H9 (cell line): ENCODE measurements at regions not wholly inside any gene's neighbourhood (a gene's known extent, or its start where the extent isn't known, plus 50 kb on each side); places are given as distances from the start of the nearest gene placed in this dataset.

Experiments used
- DNase-seq: peaks from one replicate; pipeline ENCODE4 v3.0.0-alpha.2; 2017
- H2AFZ ChIP-seq: one replicate; pipeline ENCODE4 v1.6.1; 2013; ENCODE audit warnings: mild to moderate bottlenecking, low read length, control low read depth, moderate library complexity
- H2AK5ac ChIP-seq: 2 replicates; pipeline ENCODE4 v1.6.1; 2013; ENCODE audit warnings: low read length, control low read depth, mixed read lengths; ENCODE audit not compliant: insufficient read length
- H2BK120ac ChIP-seq: one replicate; pipeline ENCODE4 v1.6.1; 2013; ENCODE audit warnings: low read depth, mild to moderate bottlenecking, low read length, control low read depth, inconsistent platforms; ENCODE audit not compliant: poor library complexity, severe bottlenecking
- H2BK12ac ChIP-seq: 2 replicates; pipeline ENCODE4 v1.6.1; 2013; ENCODE audit warnings: low read length, control low read depth, mixed read lengths, low read depth; ENCODE audit not compliant: insufficient read length
- H2BK15ac ChIP-seq: 2 replicates; pipeline ENCODE4 v1.6.1; 2013; ENCODE audit warnings: low read depth, low read length, control low read depth
- H2BK20ac ChIP-seq: one replicate; pipeline ENCODE4 v1.6.1; 2013; ENCODE audit warnings: low read depth, mild to moderate bottlenecking, low read length, control low read depth, inconsistent platforms; ENCODE audit not compliant: poor library complexity, severe bottlenecking
- H2BK5ac ChIP-seq: 2 replicates; pipeline ENCODE4 v1.6.1; 2013; ENCODE audit warnings: low read length, control low read depth, mixed read lengths; ENCODE audit not compliant: insufficient read length
- H3K14ac ChIP-seq: 2 replicates; pipeline ENCODE4 v1.6.1; 2013; ENCODE audit warnings: low read length, control low read depth; ENCODE audit not compliant: insufficient read depth
- H3K18ac ChIP-seq: 2 replicates; pipeline ENCODE4 v1.6.1; 2013; ENCODE audit warnings: low read depth, mild to moderate bottlenecking, mixed read lengths, low read length, control low read depth; ENCODE audit not compliant: insufficient read length
- H3K23ac ChIP-seq: 2 replicates; pipeline ENCODE4 v1.6.1; 2013; ENCODE audit warnings: low read length, control low read depth, mixed read lengths, low read depth; ENCODE audit not compliant: insufficient read length
- H3K23me2 ChIP-seq: 2 replicates; pipeline ENCODE4 v1.6.1; 2013; ENCODE audit warnings: low read depth, mild to moderate bottlenecking, mixed read lengths, low read length, control low read depth; ENCODE audit not compliant: insufficient read length, poor library complexity, severe bottlenecking
- H3K27ac ChIP-seq: 2 replicates; pipeline ENCODE4 v1.5.1; 2013; ENCODE audit warnings: low read length, control low read depth, mixed read lengths, low read depth; ENCODE audit not compliant: insufficient read length
- H3K27me3 ChIP-seq: 2 replicates; pipeline ENCODE4 v1.6.1; 2013; ENCODE audit warnings: low read length, control low read depth, inconsistent platforms; ENCODE audit not compliant: insufficient read depth
- H3K4ac ChIP-seq: 2 replicates; pipeline ENCODE4 v1.6.1; 2013; ENCODE audit warnings: low read depth, mild to moderate bottlenecking, control low read depth, inconsistent platforms, low read length, moderate library complexity
- H3K4me1 ChIP-seq: 2 replicates; pipeline ENCODE4 v1.6.1; 2013; ENCODE audit warnings: low read length, control low read depth, inconsistent platforms; ENCODE audit not compliant: insufficient read depth
- H3K4me2 ChIP-seq: 2 replicates; pipeline ENCODE4 v1.6.1; 2013; ENCODE audit warnings: low read length, control low read depth, mixed read lengths; ENCODE audit not compliant: insufficient read length, insufficient read depth
- H3K56ac ChIP-seq: 2 replicates; pipeline ENCODE4 v1.6.1; 2013; ENCODE audit warnings: low read depth, mild to moderate bottlenecking, mixed read lengths, low read length, control low read depth; ENCODE audit not compliant: insufficient read length
- H3K79me1 ChIP-seq: 2 replicates; pipeline ENCODE4 v1.6.1; 2013; ENCODE audit warnings: low read depth, mild to moderate bottlenecking, moderate library complexity, low read length, control low read depth, inconsistent platforms; ENCODE audit not compliant: insufficient read depth, poor library complexity, severe bottlenecking
- H3K79me2 ChIP-seq: 2 replicates; pipeline ENCODE4 v1.6.1; 2013; ENCODE audit warnings: low read length, control low read depth, inconsistent platforms; ENCODE audit not compliant: insufficient read depth
- H3K9ac ChIP-seq: 2 replicates; pipeline ENCODE4 v1.6.1; 2013; ENCODE audit warnings: low read length, control low read depth, mixed read lengths; ENCODE audit not compliant: insufficient read length; ENCODE audit errors: extremely low read depth
- H3K9me3 ChIP-seq: one replicate; pipeline ENCODE4 v1.6.1; 2013; ENCODE audit warnings: low read depth, low read length, inconsistent platforms; ENCODE audit not compliant: control insufficient read depth
- H3T11ph ChIP-seq: one replicate; pipeline ENCODE4 v1.6.1; 2013; ENCODE audit warnings: mild to moderate bottlenecking, low read length, control low read depth, inconsistent platforms
- H4K20me1 ChIP-seq: one replicate; pipeline ENCODE4 v1.6.1; 2013; ENCODE audit not compliant: control insufficient read depth, insufficient read length, insufficient read depth
- H4K5ac ChIP-seq: 2 replicates; pipeline ENCODE4 v1.6.1; 2013; ENCODE audit warnings: low read depth, mild to moderate bottlenecking, mixed read lengths, low read length, control low read depth; ENCODE audit not compliant: insufficient read length
- H4K8ac ChIP-seq: replicated peaks from 2 replicates; pipeline ENCODE4 v1.6.1; 2013; ENCODE audit warnings: low read length, control low read depth, mixed read lengths, low read depth; ENCODE audit not compliant: insufficient read length
- H4K91ac ChIP-seq: 2 replicates; pipeline ENCODE4 v1.6.1; 2013; ENCODE audit warnings: low read depth, mild to moderate bottlenecking, moderate library complexity, mixed read lengths, low read length, control low read depth; ENCODE audit not compliant: insufficient read length
- H3K27ac Mint-ChIP-seq, 3 experiments: 2 replicates in 2 of 3; 3 replicates in 1 of 3; pipeline ENCODE4 v1.8.0; 2020 to 2021; ENCODE audit warnings: mixed read lengths in 3 of 3, mild to moderate bottlenecking in 1 of 3, moderate library complexity in 1 of 3
- H3K27me3 Mint-ChIP-seq: 2 replicates; pipeline ENCODE4 v1.8.0; 2021; ENCODE audit warnings: low read depth, mild to moderate bottlenecking, moderate library complexity, mixed read lengths
- H3K36me3 Mint-ChIP-seq, 3 experiments: 2 replicates in 2 of 3; 3 replicates in 1 of 3; pipeline ENCODE4 v1.8.0; 2020 to 2021; ENCODE audit warnings: low read depth in 3 of 3, mixed read lengths in 3 of 3; ENCODE audit not compliant: insufficient read depth in 1 of 3
- H3K4me1 Mint-ChIP-seq, 2 experiments: 2 replicates each; pipeline ENCODE4 v1.8.0; 2020; ENCODE audit warnings: mixed read lengths in 2 of 2
- H3K4me3 Mint-ChIP-seq, 2 experiments: 2 replicates in 1 of 2; 3 replicates in 1 of 2; pipeline ENCODE4 v1.8.0; 2020 to 2021; ENCODE audit warnings: mild to moderate bottlenecking in 2 of 2, mixed read lengths in 2 of 2, moderate library complexity in 1 of 2
- H3K9me3 Mint-ChIP-seq, 2 experiments: 2 replicates in 1 of 2; 3 replicates in 1 of 2; pipeline ENCODE4 v1.8.0; 2020; ENCODE audit warnings: mild to moderate bottlenecking in 2 of 2, mixed read lengths in 2 of 2, moderate library complexity in 1 of 2
- WGBS: extraction: QIAGEN DNeasy Blood & Tissue Kit; methylation state at CpG from one replicate; pipeline ENCODE4 v1.1.7; 2013; ENCODE audit warnings: missing lambda C conversion rate, low lambda C conversion rate, mixed read lengths; ENCODE audit not compliant: insufficient read length; ENCODE audit errors: extremely low coverage; 5-methylcytosine and 5-hydroxymethylcytosine counted together
- TF ChIP-seq, protein P1 (sequence below): fragments of 200-600 bp; sonication (generic); conservative IDR thresholded peaks from 3 replicates; pipeline ENCODE4 v1.8.0; 2021; ENCODE audit warnings: antibody characterized with exemption, mild to moderate bottlenecking

DNA sequence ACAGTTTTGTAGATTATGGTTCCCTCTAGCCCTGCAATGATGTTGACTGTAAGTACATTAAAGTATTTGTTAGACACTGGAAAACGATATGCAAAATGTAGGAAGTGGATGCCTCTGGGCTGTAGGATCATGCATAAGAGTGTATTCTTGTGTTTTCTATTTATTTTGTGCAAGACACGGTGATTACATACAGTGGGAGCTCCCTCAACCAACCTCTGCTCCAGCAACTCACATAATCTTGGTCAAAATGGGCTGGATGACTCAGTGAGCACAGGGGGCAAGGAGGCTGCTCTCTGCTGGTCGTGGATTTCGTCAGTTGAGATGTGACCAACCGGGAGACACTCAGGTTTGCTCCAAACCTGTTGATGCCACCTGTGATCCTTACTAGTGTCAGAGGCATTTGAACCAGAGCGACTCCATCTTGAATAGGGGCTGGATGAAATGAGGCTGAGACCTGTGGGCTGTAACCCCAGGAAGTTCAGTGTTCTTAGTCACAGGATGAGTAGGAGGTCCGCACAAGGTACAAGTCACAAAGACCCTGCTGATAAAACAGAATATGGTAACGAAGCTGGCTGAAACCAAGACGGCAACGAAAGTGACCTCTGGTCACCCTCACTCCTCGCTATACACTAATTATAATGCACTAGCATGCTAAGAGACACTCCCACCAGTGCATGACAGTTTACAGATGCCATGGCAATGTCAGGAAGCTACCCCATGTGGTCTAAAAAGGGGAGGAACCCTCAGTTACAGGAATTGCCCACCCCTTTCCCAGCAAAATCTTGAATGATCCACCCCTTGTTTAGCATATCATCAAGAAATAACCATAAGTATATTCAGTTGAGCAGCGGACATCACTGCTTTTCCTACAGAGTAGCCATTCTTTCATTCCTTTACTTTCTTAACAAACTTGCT, 56.4 kb upstream of the FAM20C start:
- no peak overlapping the region for H2AFZ ChIP-seq
- no peak overlapping the region for H3K27ac ChIP-seq
- no peaks in the 10 kb centered on the region; a peak in 2 of 7 replicates for H3K36me3 Mint-ChIP-seq
- no peak overlapping the region for H3K18ac ChIP-seq
- no peak overlapping the region for H2BK20ac ChIP-seq
- no peak overlapping the region for H3K4me3 Mint-ChIP-seq
- H4K8ac ChIP-seq = no peak overlapping the region
- H2BK15ac ChIP-seq = no peak overlapping the region
- H3K27me3 Mint-ChIP-seq = peaks cover 10% of the 10 kb centered on the region
- TF ChIP-seq, protein P1, sequence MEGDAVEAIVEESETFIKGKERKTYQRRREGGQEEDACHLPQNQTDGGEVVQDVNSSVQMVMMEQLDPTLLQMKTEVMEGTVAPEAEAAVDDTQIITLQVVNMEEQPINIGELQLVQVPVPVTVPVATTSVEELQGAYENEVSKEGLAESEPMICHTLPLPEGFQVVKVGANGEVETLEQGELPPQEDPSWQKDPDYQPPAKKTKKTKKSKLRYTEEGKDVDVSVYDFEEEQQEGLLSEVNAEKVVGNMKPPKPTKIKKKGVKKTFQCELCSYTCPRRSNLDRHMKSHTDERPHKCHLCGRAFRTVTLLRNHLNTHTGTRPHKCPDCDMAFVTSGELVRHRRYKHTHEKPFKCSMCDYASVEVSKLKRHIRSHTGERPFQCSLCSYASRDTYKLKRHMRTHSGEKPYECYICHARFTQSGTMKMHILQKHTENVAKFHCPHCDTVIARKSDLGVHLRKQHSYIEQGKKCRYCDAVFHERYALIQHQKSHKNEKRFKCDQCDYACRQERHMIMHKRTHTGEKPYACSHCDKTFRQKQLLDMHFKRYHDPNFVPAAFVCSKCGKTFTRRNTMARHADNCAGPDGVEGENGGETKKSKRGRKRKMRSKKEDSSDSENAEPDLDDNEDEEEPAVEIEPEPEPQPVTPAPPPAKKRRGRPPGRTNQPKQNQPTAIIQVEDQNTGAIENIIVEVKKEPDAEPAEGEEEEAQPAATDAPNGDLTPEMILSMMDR = no peak
- DNase-seq = no peak
- H4K5ac ChIP-seq = no peak overlapping the region
- H3K79me1 ChIP-seq = no peaks in the 10 kb centered on the region
- peaks cover 15 to 21% of the 10 kb centered on the region in 2 experiments for H3K4me1 Mint-ChIP-seq
- peaks cover 4% of the 10 kb centered on the region for H3K23me2 ChIP-seq
- no peaks in the 10 kb centered on the region for H4K20me1 ChIP-seq
- no peak overlapping the region for H3K4me2 ChIP-seq
- H3K23ac ChIP-seq = no peak overlapping the region
- no peak overlapping the region for H2BK120ac ChIP-seq
- no peak overlapping the region for H3K56ac ChIP-seq
- H4K91ac ChIP-seq = no peak overlapping the region
- no peak overlapping the region for H3K4ac ChIP-seq
- H2BK5ac ChIP-seq = no peak overlapping the region
- no peaks in the 10 kb centered on the region for H3K9me3 Mint-ChIP-seq
- peak overlapping the region in 1 of 3 experiments; percentile 20; a peak in 1 of 7 replicates for H3K27ac Mint-ChIP-seq
- H2BK12ac ChIP-seq = no peak overlapping the region
- H3K4me1 ChIP-seq = no peaks in the 10 kb centered on the region
- no peaks in the 10 kb centered on the region for H3K79me2 ChIP-seq
- no peaks in the 10 kb centered on the region for H3K9me3 ChIP-seq
- no peak overlapping the region for H2AK5ac ChIP-seq
- no peak overlapping the region for H3T11ph ChIP-seq
- WGBS = no CpG with 5 or more reads among the region's 12 CpGs
- H3K14ac ChIP-seq = no peak overlapping the region
- H3K27me3 ChIP-seq = no peaks in the 10 kb centered on the region
- H3K9ac ChIP-seq = no peak overlapping the region
